B cell (primary cell): ENCODE measurements at regions not wholly inside any gene's neighbourhood (a gene's known extent, or its start where the extent isn't known, plus 50 kb on each side); places are given as distances from the start of the nearest gene placed in this dataset.

ENCODE experiments used
- CTCF ChIP-seq: fragments of 200-600 bp; IDR thresholded peaks from one replicate; pipeline ENCODE4 v1.8.0; 2022; ENCODE audit warnings: antibody characterized with exemption, mild to moderate bottlenecking
- EZH2 ChIP-seq: IDR thresholded peaks from 2 replicates; pipeline ENCODE4 v1.6.1; 2012; ENCODE audit warnings: borderline replicate concordance, low read depth, mild to moderate bottlenecking, moderate library complexity, low read length; ENCODE audit not compliant: insufficient read depth, poor library complexity, severe bottlenecking

DNA sequence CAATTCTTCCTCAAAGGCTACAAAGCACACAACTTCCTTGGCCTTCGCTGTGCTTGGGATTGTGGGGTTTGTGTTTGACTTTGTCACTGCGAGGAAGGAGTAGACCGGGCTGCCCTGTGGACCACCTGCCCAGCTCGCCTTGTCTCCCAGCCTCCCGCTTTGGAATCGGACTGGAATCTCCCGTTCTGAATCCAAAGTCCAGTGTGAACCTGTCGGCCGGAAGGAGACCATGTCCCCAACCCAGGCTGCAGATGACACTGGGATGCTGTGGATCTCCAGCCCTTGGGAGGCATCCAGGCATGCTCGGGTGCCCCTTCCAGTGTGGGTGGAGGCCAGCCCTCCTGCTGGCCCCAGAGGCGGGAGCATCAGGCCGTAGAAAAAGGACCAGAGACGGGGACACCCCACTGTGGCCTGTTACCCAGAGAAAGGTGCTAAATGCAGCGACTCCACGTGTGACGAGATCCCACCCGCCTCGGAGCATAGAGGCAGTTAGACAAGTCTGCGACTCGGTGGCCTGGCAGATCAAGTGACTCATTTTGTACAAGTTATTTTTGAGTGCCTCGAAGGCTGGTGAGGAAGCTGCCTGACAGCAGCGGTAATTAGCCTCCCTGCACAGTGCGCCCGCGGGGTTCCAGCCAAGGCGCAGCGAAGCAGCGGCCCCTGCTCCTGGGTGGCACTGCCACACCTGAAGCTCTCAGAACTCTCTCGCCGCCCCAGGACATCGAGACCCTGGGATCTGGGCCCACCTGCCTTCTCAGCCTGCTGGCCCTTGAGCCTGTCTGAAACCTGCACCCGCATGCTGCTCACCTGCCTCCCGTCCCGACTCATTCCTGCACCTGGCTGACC lies 57.5 kb downstream of the ADRA2C start:
- TF ChIP-seq CTCF: no peak
- no peak for TF ChIP-seq EZH2
